ENCODE measurements at regions not wholly inside any gene's neighbourhood (a gene's known extent, or its start where the extent isn't known, plus 50 kb on each side); places are given as distances from the start of the nearest gene placed in this dataset.

DNA sequence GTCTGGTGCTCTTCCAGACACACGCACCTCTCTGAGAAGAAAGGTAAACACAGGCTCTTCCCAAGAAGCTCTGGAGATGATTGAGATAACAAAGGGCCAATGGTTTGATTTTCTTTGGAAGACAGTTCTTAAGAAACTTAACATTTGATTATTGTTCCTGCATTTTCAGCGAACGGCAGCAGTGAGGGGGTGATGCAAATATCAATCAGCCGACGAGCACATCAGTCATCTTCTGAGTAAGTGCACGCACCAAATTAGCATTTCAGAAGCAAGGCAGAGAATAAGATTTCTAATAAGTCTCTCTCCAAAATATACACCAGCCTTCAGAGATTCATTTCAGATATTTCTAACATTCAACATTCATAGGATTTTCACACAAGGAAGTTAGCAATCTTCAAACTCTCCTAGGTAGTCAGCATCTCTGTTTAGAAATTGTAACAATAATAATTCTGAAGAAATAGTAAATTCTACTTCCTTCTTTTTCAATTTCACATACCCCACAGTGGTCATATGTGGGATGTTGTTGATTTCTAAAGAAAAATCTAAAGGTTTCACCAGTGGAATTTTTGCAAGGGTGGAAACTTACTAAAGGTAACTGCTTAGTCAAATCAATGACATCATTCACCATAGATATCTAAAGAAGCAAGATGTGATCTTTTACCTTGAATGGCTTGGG lies 250.3 kb downstream of the SEC61B start:
- no peak for DNase-seq (ENCODE audit: low read depth)
- H3K4me3 ChIP-seq (ENCODE audit: low read depth, low read length), result no peak overlapping the region
- TF ChIP-seq, protein P1, sequence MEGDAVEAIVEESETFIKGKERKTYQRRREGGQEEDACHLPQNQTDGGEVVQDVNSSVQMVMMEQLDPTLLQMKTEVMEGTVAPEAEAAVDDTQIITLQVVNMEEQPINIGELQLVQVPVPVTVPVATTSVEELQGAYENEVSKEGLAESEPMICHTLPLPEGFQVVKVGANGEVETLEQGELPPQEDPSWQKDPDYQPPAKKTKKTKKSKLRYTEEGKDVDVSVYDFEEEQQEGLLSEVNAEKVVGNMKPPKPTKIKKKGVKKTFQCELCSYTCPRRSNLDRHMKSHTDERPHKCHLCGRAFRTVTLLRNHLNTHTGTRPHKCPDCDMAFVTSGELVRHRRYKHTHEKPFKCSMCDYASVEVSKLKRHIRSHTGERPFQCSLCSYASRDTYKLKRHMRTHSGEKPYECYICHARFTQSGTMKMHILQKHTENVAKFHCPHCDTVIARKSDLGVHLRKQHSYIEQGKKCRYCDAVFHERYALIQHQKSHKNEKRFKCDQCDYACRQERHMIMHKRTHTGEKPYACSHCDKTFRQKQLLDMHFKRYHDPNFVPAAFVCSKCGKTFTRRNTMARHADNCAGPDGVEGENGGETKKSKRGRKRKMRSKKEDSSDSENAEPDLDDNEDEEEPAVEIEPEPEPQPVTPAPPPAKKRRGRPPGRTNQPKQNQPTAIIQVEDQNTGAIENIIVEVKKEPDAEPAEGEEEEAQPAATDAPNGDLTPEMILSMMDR (IDR thresholded peaks at IDR 0.05; ENCODE audit: low read depth, low read length, missing control alignments), result no peak

DNA sequence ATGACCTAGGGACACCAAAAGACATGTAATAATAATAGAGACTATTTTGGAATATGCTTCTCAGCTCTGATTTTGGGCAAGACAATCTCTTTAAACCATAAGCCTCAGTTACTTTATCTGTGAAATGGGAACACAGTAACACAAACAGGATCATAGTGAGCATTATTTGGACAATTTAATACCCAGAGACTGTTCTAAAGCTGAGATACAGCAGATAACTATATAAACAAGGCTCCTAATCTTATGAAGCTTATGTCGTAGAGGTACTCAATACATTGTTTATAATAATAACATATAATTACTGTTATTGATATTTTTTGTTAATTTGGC lies 250.8 kb downstream of the SEC61B start:
- TF ChIP-seq, protein P1 (IDR thresholded peaks at IDR 0.05; ENCODE audit: low read depth, low read length, missing control alignments), result no peak
- DNase-seq (ENCODE audit: low read depth), result no peak
- no peak overlapping the region for H3K4me3 ChIP-seq (ENCODE audit: low read depth, low read length)

DNA sequence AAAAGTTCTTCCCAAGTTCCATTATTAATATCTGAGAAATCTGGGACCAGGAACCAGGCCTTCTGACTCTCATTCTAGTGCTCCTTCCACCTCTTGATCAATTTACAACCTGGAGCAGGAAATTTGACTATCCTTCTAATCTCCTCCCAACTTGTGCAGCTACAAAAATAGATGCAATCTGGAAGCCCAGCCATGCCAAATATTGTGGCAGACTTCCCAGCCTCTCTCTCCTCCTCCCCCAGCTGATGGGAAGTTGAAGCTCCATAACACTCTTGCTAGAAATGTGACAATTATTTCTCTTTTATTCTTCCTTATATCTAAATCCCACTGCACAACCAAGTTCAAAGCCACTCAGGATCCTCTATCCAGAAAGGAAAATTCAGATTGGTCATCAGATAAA lies 252.1 kb downstream of the SEC61B start:
- DNase-seq (ENCODE audit: low read depth), result no peak
- no peak overlapping the region for H3K4me3 ChIP-seq (ENCODE audit: low read depth, low read length)
- TF ChIP-seq, protein P1 (IDR thresholded peaks at IDR 0.05; ENCODE audit: low read depth, low read length, missing control alignments), result no peak

DNA sequence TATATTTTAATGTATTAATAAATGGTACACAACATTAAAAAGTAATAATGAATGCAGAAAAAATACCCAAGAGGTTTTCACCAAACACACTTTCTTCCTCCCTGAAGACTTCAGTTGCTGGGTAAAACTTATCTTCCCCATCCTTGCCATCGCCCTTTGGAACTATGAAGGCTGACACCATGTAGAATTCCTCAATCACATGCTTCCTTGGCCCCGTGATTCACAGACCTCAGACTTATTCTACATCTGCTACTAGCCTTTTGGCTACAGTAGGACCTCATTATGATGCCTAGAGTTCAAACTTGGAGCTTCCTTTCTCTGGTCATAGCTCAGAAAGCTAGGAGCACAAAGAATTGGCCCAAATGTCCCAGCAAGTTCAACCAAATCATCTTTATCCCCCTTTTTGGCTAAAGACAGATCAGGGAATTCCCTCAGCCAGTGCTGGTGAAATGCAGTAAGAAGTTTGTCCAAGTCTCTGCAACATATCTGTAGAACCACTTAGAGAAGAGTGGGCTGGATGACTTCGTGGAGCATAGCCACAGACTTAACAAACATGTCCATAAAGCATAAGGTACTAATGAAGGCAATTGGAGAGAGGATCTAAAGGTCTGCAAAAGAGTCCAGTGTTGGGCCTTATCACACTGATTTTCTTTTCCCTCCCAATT lies 253.5 kb downstream of the SEC61B start:
- DNase-seq (ENCODE audit: low read depth), result no peak
- TF ChIP-seq, protein P1 (IDR thresholded peaks at IDR 0.05; ENCODE audit: low read depth, low read length, missing control alignments), result no peak

DNA sequence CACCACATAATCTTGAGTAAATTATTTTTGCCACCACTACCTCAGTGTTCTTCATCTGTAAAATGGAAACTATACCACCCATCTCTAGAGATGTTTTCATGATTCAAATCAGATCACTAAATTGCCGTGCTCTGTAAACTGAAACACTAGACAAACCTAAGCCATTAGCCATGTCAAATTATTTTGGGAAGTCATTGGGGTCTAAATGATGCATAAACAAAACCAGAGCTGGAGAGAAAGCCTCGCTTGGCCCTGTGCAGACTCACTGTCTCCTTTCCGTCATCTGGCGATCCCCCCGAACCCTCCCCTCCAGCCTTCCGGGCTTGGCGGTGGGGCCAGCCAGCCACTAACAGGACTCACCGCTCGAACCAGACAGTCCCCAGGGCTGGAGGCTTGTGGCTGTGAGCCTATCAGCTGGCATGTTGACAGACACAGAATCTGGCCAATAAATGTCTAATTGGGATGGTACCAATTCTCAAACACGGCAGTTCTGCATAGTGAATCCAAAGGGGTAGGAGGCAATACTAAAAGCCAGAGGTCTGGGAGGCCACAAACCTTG lies 256.5 kb downstream of the SEC61B start:
- no peak for DNase-seq (ENCODE audit: low read depth)

More for the DNA sequence above, 253.5 kb downstream of the SEC61B start:
- no peak overlapping the region for H3K4me3 ChIP-seq (ENCODE audit: low read depth, low read length)

DNA sequence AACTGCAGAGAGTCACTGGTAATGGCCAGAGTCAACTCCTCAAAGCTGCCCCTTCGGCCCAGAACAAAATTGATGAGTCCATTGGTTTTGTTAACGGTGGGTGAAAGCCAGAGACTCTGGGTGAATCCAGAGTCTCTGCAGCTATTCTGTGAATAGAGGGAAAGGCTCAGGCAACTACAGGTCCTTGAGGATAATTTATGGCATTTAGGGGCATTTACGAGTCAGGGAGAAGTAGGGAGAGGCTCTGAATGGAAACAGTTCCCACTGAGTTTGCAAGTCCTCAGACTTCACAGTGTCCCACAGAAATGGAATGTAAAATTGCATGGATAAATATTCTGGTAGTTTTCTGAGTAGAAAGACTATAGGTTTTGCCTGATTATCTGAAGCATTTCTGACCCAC lies 257.8 kb downstream of the SEC61B start:
- no peak for DNase-seq (ENCODE audit: low read depth)
- no peak overlapping the region for H3K4me3 ChIP-seq (ENCODE audit: low read depth, low read length)
- TF ChIP-seq, protein P1 (IDR thresholded peaks at IDR 0.05; ENCODE audit: low read depth, low read length, missing control alignments), result no peak

More for the DNA sequence above, 256.5 kb downstream of the SEC61B start:
- H3K4me3 ChIP-seq (ENCODE audit: low read depth, low read length), result no peak overlapping the region
- TF ChIP-seq, protein P1 (IDR thresholded peaks at IDR 0.05; ENCODE audit: low read depth, low read length, missing control alignments), result no peak
